Spleen (tissue), 7 donors: ENCODE measurements at regions not wholly inside any gene's neighbourhood (a gene's known extent, or its start where the extent isn't known, plus 50 kb on each side); places are given as distances from the start of the nearest gene placed in this dataset.

Experiments used
- POLR2A ChIP-seq, 3 donors: fragments of 450-650 bp; IDR thresholded peaks; one replicate each; pipeline ENCODE4 v1.5.1; 2017; ENCODE audit warnings: antibody characterized with exemption in 3 of 3, mild to moderate bottlenecking in 1 of 3
- TF ChIP-seq, protein P1 (sequence below), 11 experiments: fragments of 200-600 bp in 7 of 11; fragments of 450-650 bp in 4 of 11; sonication (generic) in 4 of 11; IDR thresholded peaks in 8 of 11; conservative IDR thresholded peaks in 3 of 11; 1 replicate in 7 of 11; 2 replicates in 4 of 11; pipeline versions ENCODE4 v1.4.0 to v1.8.0; 2016 to 2021; ENCODE audit warnings: antibody characterized with exemption in 11 of 11, inconsistent platforms in 4 of 11, mild to moderate bottlenecking in 1 of 11
- donor health status: DM: no; HTN: no; CAD: no; lungs with moderate emphysema.
- donor health status: DM: no; HTN: no; CAD: no.
- donor health status: DM: no; HTN: no; CAD: no.

DNA sequence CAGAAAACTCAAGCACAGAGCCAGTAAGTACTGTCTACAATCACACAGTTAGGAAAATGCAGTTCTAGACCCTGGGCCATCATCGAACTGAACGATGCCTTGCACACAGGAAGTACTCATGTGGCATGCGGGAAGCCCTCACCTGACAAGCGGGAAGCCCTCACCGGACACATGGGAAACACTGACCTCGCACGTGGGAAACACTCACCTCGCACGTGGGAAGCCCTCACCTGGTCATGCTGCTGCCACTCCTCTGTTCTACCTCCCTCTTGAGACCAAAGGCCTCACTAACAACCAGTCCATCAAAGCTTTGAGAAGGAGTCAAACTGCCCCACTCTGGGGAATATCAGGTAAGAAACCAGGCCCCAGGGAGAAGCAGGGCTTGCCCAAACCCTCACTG lies 105.6 kb upstream of the PTPRT start:
- no peak for TF ChIP-seq POLR2A (IDR thresholded peaks at IDR 0.05)
- TF ChIP-seq, protein P1, sequence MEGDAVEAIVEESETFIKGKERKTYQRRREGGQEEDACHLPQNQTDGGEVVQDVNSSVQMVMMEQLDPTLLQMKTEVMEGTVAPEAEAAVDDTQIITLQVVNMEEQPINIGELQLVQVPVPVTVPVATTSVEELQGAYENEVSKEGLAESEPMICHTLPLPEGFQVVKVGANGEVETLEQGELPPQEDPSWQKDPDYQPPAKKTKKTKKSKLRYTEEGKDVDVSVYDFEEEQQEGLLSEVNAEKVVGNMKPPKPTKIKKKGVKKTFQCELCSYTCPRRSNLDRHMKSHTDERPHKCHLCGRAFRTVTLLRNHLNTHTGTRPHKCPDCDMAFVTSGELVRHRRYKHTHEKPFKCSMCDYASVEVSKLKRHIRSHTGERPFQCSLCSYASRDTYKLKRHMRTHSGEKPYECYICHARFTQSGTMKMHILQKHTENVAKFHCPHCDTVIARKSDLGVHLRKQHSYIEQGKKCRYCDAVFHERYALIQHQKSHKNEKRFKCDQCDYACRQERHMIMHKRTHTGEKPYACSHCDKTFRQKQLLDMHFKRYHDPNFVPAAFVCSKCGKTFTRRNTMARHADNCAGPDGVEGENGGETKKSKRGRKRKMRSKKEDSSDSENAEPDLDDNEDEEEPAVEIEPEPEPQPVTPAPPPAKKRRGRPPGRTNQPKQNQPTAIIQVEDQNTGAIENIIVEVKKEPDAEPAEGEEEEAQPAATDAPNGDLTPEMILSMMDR (IDR thresholded peaks at IDR 0.05 in 8 of 11, conservative IDR thresholded peaks at IDR 0.05 in 3 of 11) = no peak
